PC-9 (cell line): ENCODE measurements at regions not wholly inside any gene's neighbourhood (a gene's known extent, or its start where the extent isn't known, plus 50 kb on each side); places are given as distances from the start of the nearest gene placed in this dataset.
"Not testable (repeated sequence)": the region's sequence is repeated elsewhere in the genome, so short reads cannot be mapped to it uniquely, and the experiment has no call there.

Source experiments
- BruUV-seq: library from RNA; stranded (reverse); fragments of 400-500 nt; replicated peaks from 2 replicates; lab custom pipeline; 2021; lab: Mats Ljungman, UMichigan
- CTCF ChIA-PET: fragments of 300-600 bp; sonication (Branson Sonifier 250); formaldehyde crosslinking; loops from one replicate; lab custom pipeline; 2022; ENCODE audit warnings: antibody characterized with exemption; lab: Charles Lee
- POLR2A ChIA-PET: fragments of 300-600 bp; sonication (Branson Sonifier 250); formaldehyde crosslinking; loops from one replicate; lab custom pipeline; 2022; ENCODE audit warnings: antibody characterized with exemption; ENCODE audit not compliant: unreplicated experiment; lab: Charles Lee
- DNase-seq, 2 experiments: peaks; one replicate each; pipeline versions ENCODE4 v3.0.0 to v3.0.0-alpha.2; 2015 to 2022; ENCODE audit warnings: mixed read lengths in 1 of 2
- H2AFZ ChIP-seq: fragments of 200-600 bp; sonication (generic); 2 replicates; pipeline ENCODE4 v1.8.1; 2017; ENCODE audit warnings: antibody characterized with exemption
- H3F3A ChIP-seq: fragments of 200-600 bp; sonication (generic); 2 replicates; pipeline ENCODE4 v1.8.1; 2017; ENCODE audit warnings: antibody characterized with exemption, mild to moderate bottlenecking, low read depth; ENCODE audit not compliant: insufficient read depth
- H3K27ac ChIP-seq: fragments of 200-600 bp; sonication (generic); 2 replicates; pipeline ENCODE4 v1.6.1; 2016; ENCODE audit warnings: mixed run types
- H3K27me3 ChIP-seq: fragments of 200-600 bp; sonication (generic); 2 replicates; pipeline ENCODE4 v1.6.1; 2016; ENCODE audit warnings: low read depth, mixed run types; ENCODE audit not compliant: insufficient read depth
- H3K36me3 ChIP-seq: fragments of 200-600 bp; sonication (generic); 2 replicates; pipeline ENCODE4 v1.6.1; 2016; ENCODE audit warnings: low read depth, mixed run types
- H3K4me1 ChIP-seq: fragments of 200-600 bp; sonication (generic); replicated peaks from 2 replicates; pipeline ENCODE4 v1.6.1; 2016; ENCODE audit warnings: mixed run types; ENCODE audit not compliant: insufficient read depth
- H3K4me2 ChIP-seq: fragments of 200-600 bp; sonication (generic); 2 replicates; pipeline ENCODE4 v1.6.1; 2017; ENCODE audit warnings: mixed run types
- H3K4me3 ChIP-seq: fragments of 200-600 bp; sonication (generic); 2 replicates; pipeline ENCODE4 v1.6.1; 2016; ENCODE audit warnings: mixed run types
- H3K79me2 ChIP-seq: fragments of 200-600 bp; sonication (generic); 2 replicates; pipeline ENCODE4 v1.6.1; 2017; ENCODE audit warnings: low read depth, mixed run types
- H3K9me2 ChIP-seq: fragments of 200-600 bp; sonication (generic); 2 replicates; pipeline ENCODE4 v1.8.1; 2017; ENCODE audit warnings: mild to moderate bottlenecking; ENCODE audit not compliant: insufficient read depth
- H3K9me3 ChIP-seq: fragments of 200-600 bp; sonication (generic); 2 replicates; pipeline ENCODE4 v1.8.1; 2016; ENCODE audit warnings: low read depth; ENCODE audit not compliant: insufficient read depth
- H4K20me1 ChIP-seq: fragments of 200-600 bp; sonication (generic); 2 replicates; pipeline ENCODE4 v1.8.1; 2017; ENCODE audit not compliant: insufficient read depth
- CTCF ChIP-seq: fragments of 200-600 bp; sonication (generic); conservative IDR thresholded peaks from 2 replicates; pipeline ENCODE4 v1.6.1; 2017; ENCODE audit warnings: mixed run types, antibody characterized with exemption, mild to moderate bottlenecking, moderate library complexity
- EZH2 ChIP-seq: fragments of 200-600 bp; sonication (generic); IDR thresholded peaks from 2 replicates; pipeline ENCODE4 v1.8.0; 2017; ENCODE audit warnings: antibody characterized with exemption, low read depth
- intact Hi-C: fragments of 100-400 bp; cut with micrococcal nuclease; formaldehyde crosslinking; loops from one replicate; pipeline ENCODE4 v1.10.0; 2022; ENCODE audit not compliant: unreplicated experiment

DNA sequence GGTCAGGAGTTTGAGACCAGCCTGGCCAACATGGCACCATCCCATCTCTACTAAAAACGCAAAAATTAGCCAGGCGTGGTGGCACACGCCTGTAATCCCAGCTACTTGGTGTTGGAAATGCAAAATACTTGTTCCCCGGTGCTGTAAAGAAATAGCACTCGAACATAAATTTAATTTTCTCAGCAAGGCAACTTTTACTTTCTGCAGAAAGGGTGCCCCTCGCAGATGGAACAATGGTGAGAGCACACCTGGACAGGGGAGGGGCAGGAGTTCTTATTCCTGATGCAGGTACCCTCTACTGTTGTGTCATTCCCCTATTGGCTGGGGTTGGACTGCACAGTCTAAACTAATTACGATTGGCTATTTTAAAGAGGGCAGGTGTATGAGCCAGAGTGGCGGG is 139.7 kb downstream of the FHIP1A start:
- DNase-seq = no peak
- no peak for TF ChIP-seq CTCF
- TF ChIP-seq EZH2 = no peak
- no peak overlapping the region for H3K27ac ChIP-seq
- no peaks in the 10 kb centered on the region for H3K9me2 ChIP-seq
- ChIA-PET CTCF (no interaction called here), POLR2A (no interaction called here)
- H3K9me3 ChIP-seq = peaks cover 13% of the 10 kb centered on the region; the same call in 1 of the 2 replicates
- H2AFZ ChIP-seq = no peak overlapping the region
- no peak overlapping the region for H3K4me3 ChIP-seq
- H3K4me1 ChIP-seq = no peaks in the 10 kb centered on the region
- no peaks in the 10 kb centered on the region for H4K20me1 ChIP-seq
- no peaks in the 10 kb centered on the region for H3K79me2 ChIP-seq
- H3F3A ChIP-seq = no peaks in the 10 kb centered on the region
- H3K36me3 ChIP-seq = no peaks in the 10 kb centered on the region; the same call in 1 of the 2 replicates
- intact Hi-C loops = no loop called here
- H3K4me2 ChIP-seq = no peak overlapping the region
- no peaks in the 10 kb centered on the region for H3K27me3 ChIP-seq
- BruUV-seq = no TSS peak

- H3F3A ChIP-seq, H4K20me1 ChIP-seq, intact Hi-C loops, POLR2A ChIA-PET, H3K9me2 ChIP-seq, H3K4me2 ChIP-seq, H3K27me3 ChIP-seq, H2AFZ ChIP-seq, H3K27ac ChIP-seq, DNase-seq, BruUV-seq, CTCF ChIA-PET, H3K4me3 ChIP-seq, H3K79me2 ChIP-seq, H3K4me1 ChIP-seq, H3K36me3 ChIP-seq: not testable (repeated sequence)
- peaks cover 13% of the 10 kb centered on the region; the same call in 1 of the 2 replicates for H3K9me3 ChIP-seq
These were observed 140.4 kb downstream of the FHIP1A start for GRCh38 chr4:151549378-151549777.

GRCh38 chr4:151553874-151554273 is 144.9 kb downstream of the FHIP1A start:
- Histone ChIP-seq H3K9me3 (0 out of 2 replicates have a peak, but pooled peaks cover 1% of the 10 kb centered on the region), H3K27me3 (no peaks in the 10 kb centered on the region), H3K79me2 (no peaks in the 10 kb centered on the region), H3K36me3 (no peaks in the 10 kb centered on the region; the same call in 1 of the 2 replicates), H3K9me2 (no peaks in the 10 kb centered on the region), H3K4me2 (no peak overlapping the region), H3K4me1 (no peaks in the 10 kb centered on the region), H3K4me3 (no peak overlapping the region), H4K20me1 (no peaks in the 10 kb centered on the region), H3K27ac (no peak overlapping the region), H2AFZ (no peak overlapping the region), H3F3A (no peaks in the 10 kb centered on the region)
- ChIA-PET CTCF (no interaction called here), POLR2A (no interaction called here)
- no peak for TF ChIP-seq EZH2
- TF ChIP-seq CTCF = no peak
- no TSS peak for BruUV-seq
- DNase-seq = no peak
- intact Hi-C loops = no loop called here
